GM10248 (cell line): ENCODE measurements at regions not wholly inside any gene's neighbourhood (a gene's known extent, or its start where the extent isn't known, plus 50 kb on each side); places are given as distances from the start of the nearest gene placed in this dataset.

ENCODE experiments used
- CTCF ChIA-PET: fragments of 300-600 bp; sonication (Branson Sonifier 250); formaldehyde crosslinking; extraction: SDS; loops from one replicate; lab custom pipeline; 2021; ENCODE audit warnings: antibody characterized with exemption; lab: Yijun Ruan, JAX
- POLR2A ChIA-PET: fragments of 350-650 bp; sonication (Branson Sonifier 250); formaldehyde crosslinking; extraction: SDS; loops from one replicate; lab custom pipeline; 2020; ENCODE audit warnings: antibody characterized with exemption; lab: Yijun Ruan, JAX
- DNase-seq: peaks from one replicate; pipeline ENCODE4 v3.0.0; 2012; ENCODE audit errors: extremely low spot score
- TF ChIP-seq, protein P1 (sequence below): IDR thresholded peaks from 2 replicates; pipeline ENCODE4 v1.5.1; 2012; ENCODE audit warnings: mild to moderate bottlenecking, low read depth; ENCODE audit errors: extremely low read depth, missing control alignments, control extremely low read depth

DNA sequence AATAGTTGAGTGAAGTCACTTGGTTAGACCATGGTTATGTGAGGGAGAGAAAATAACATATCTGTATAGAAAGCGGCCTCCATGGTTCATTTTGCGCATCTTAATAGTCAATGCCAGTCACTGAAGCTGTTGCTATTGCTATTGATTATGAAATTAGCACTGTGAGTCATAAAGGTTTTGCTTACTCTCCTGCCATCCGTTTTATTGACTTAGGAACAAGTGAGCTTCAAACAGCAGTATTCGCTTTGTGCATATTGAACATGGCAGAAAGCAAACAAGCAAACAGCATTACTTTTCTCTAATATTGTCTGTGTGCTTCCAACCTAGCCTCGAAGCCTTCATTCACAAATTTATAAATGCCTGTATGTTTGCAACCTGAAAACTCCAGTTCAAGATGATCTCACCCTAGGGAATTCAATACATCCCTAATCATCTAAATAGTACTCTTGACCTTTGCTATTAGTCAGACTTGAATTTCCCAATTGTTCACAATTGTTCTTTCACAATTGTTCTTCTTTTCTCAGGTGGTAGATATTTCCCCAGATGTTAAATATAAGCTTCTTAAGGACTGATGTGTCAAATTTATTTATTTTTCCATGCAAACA, 55.9 kb upstream of the GABRA2 start:
- CTCF ChIA-PET = interaction anchor here (1.7 kb wide), 1 partner anchor 18 kb away, joined by 4 read pairs; no protein-coding TSS in a partner anchor

GRCh38 chr4:46444318-46445000, 54.5 kb upstream of the GABRA2 start:
- no peak for DNase-seq
- TF ChIP-seq, protein P1, sequence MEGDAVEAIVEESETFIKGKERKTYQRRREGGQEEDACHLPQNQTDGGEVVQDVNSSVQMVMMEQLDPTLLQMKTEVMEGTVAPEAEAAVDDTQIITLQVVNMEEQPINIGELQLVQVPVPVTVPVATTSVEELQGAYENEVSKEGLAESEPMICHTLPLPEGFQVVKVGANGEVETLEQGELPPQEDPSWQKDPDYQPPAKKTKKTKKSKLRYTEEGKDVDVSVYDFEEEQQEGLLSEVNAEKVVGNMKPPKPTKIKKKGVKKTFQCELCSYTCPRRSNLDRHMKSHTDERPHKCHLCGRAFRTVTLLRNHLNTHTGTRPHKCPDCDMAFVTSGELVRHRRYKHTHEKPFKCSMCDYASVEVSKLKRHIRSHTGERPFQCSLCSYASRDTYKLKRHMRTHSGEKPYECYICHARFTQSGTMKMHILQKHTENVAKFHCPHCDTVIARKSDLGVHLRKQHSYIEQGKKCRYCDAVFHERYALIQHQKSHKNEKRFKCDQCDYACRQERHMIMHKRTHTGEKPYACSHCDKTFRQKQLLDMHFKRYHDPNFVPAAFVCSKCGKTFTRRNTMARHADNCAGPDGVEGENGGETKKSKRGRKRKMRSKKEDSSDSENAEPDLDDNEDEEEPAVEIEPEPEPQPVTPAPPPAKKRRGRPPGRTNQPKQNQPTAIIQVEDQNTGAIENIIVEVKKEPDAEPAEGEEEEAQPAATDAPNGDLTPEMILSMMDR = no peak
- CTCF ChIA-PET = no interaction called here
- POLR2A ChIA-PET = no interaction called here

More for the DNA sequence above, 55.9 kb upstream of the GABRA2 start:
- TF ChIP-seq, protein P1 = no peak
- no peak for DNase-seq
- POLR2A ChIA-PET = no interaction called here

- CTCF ChIA-PET = no interaction called here
- POLR2A ChIA-PET = no interaction called here
- no peak for DNase-seq
- TF ChIP-seq, protein P1 = no peak
Measured at GRCh38 chr4:46442963-46443362, 53.0 kb upstream of the GABRA2 start.

DNA sequence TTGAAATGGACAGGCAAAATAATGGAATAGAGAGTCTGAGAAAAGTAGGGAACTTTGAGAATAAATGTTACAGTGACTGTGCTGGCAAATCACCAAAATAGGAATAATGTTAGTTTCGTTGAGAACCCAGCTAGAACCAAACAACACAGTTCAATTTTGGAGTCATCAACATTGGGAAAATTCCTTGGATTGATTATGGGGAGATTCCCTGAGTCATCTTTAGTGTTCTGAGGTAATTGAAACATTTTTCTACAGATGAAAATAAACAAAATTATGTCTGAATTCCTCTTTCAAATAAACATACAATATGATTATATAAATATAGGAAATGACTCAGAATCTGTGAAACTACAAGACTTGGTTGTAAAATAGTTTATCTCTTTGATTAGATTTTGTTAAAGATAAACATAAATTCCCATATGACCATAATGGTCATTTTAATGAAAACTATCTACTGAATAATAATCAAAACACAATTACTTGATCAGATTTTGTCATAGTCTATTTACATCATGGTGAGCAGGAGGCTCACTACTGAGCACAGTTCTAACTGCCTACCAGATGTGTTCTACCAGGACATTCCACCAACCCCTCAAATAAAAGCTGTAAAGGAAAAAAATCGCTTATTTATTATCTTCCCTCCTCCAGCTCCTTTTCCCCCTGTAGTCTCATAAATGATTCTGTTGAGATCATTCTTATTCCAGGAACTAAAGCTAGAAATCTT, 51.4 kb upstream of the GABRA2 start:
- ChIA-PET CTCF (no interaction called here), POLR2A (no interaction called here)
- no peak for DNase-seq
- TF ChIP-seq, protein P1 = no peak
